NCI-H1105 treated with DMSO at 0.1 percent for 48 hours (cell line): ENCODE measurements at regions not wholly inside any gene's neighbourhood (a gene's known extent, or its start where the extent isn't known, plus 50 kb on each side); places are given as distances from the start of the nearest gene placed in this dataset.
A peak's percentile ranks its signal among the peaks of the same experiment; 100 is the strongest.

ENCODE experiments used
- DNase-seq: peaks from one replicate; lab custom pipeline; 2025; lab: John Stamatoyannopoulos, UW

- no peak for DNase-seq
Measured at GRCh38 chr2:43171789-43172188, 54.6 kb downstream of the ZFP36L2 start.

- DNase-seq, result no peak
Measured at GRCh38 chr2:43170405-43171105, 55.9 kb downstream of the ZFP36L2 start.

- DNase-seq, result no peak
Measured at GRCh38 chr2:43169987-43170386, 56.4 kb downstream of the ZFP36L2 start.

- DNase-seq, result no peak
Measured at GRCh38 chr2:43169099-43169945, 57.1 kb downstream of the ZFP36L2 start.

- DNase-seq, result no peak
Measured at GRCh38 chr2:43168016-43168369, 58.4 kb downstream of the ZFP36L2 start.

- no peak for DNase-seq
Measured at GRCh38 chr2:43165378-43166069, 60.9 kb downstream of the ZFP36L2 start.

GRCh38 chr2:43164686-43165085 is 61.7 kb downstream of the ZFP36L2 start:
- DNase-seq, result no peak

GRCh38 chr2:43163584-43164270 is 62.7 kb downstream of the ZFP36L2 start:
- DNase-seq, result no peak

- DNase-seq, result no peak
Measured at GRCh38 chr2:43162511-43162776, 64.0 kb downstream of the ZFP36L2 start.

- no peak for DNase-seq
Measured at GRCh38 chr2:43161650-43162510, 64.5 kb downstream of the ZFP36L2 start.

- no peak for DNase-seq
Measured at GRCh38 chr2:43160778-43161177, 65.6 kb downstream of the ZFP36L2 start.

- no peak for DNase-seq
Measured at GRCh38 chr2:43159797-43160196, 66.6 kb downstream of the ZFP36L2 start.

GRCh38 chr2:43158259-43158880 is 68.0 kb downstream of the ZFP36L2 start:
- no peak for DNase-seq

GRCh38 chr2:43157506-43158246 is 68.7 kb downstream of the ZFP36L2 start:
- DNase-seq, result no peak

GRCh38 chr2:43155851-43156411 is 70.5 kb downstream of the ZFP36L2 start:
- no peak for DNase-seq

GRCh38 chr2:43154685-43155084 is 71.7 kb downstream of the ZFP36L2 start:
- peak; percentile 5 for DNase-seq

GRCh38 chr2:43152741-43153647 is 73.4 kb downstream of the ZFP36L2 start:
- DNase-seq, result peak; percentile 13

- DNase-seq, result no peak
Measured at GRCh38 chr2:43152186-43152585, 74.2 kb downstream of the ZFP36L2 start.
